ENCODE measurements at regions not wholly inside any gene's neighbourhood (a gene's known extent, or its start where the extent isn't known, plus 50 kb on each side); places are given as distances from the start of the nearest gene placed in this dataset.

DNA sequence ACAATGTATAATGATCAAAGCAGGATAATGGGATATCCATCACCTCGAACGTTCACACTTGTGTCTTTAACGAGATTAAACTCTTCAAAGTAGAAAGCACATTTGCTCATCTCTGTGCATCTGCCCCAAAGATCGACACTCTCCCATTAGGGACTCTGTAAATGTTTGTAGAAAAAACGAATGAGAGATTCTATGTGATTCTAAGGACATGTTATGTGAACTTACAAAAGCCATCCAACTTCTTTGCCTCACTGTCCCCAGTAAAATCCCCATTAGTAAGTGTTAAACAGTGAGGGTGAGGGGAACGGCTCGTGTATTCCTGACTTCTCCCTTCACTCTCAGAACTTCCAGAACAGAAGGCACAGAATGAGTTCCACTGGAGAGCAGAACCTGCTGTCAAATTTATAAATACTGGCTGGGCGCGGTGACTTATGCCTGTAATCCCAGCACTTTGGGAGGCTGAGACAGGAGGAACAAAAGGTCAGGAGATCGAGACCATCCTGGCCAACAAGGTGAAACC lies 134.1 kb downstream of the WSCD1 start:
- no peaks in the 10 kb centered on the region for H3K36me3 ChIP-seq (ENCODE audit: control insufficient read depth, insufficient read depth, low read length)
- intact Hi-C loops (cut with micrococcal nuclease) = no loop called here
- H3K9me3 ChIP-seq (replicated peaks; ENCODE audit: control insufficient read depth, insufficient read depth, low read depth, low read length) = no peaks in the 10 kb centered on the region
- no peak overlapping the region for H3K27ac ChIP-seq (ENCODE audit: extremely low read depth, low read depth, low read length)
- no peaks in the 10 kb centered on the region for H3K9me1 ChIP-seq (ENCODE audit: control insufficient read depth, insufficient read depth, low read length)
- no peak overlapping the region for H3K4me3 ChIP-seq
- H3K4me2 ChIP-seq (ENCODE audit: insufficient read depth, low read length) = no peak overlapping the region
- no peaks in the 10 kb centered on the region for H3K79me2 ChIP-seq (ENCODE audit: control insufficient read depth, insufficient read depth, low read length)
- FAIRE-seq (no peak), ATAC-seq (no peak), DNase-seq (ENCODE audit: extremely low read depth in 1 of 4, low spot score in 3 of 4) (no peak)
- no peaks in the 10 kb centered on the region; a peak in 1 of 5 replicates for H3K27me3 ChIP-seq (ENCODE audit: control insufficient read depth in 2 of 2, insufficient read depth in 2 of 2, low read length in 2 of 2)
- no peak overlapping the region for H2AFZ ChIP-seq (ENCODE audit: low read depth, low read length)
- no peak overlapping the region for H3K9ac ChIP-seq (ENCODE audit: insufficient read depth in 1 of 2, low read depth in 2 of 2, low read length in 2 of 2)
- no TSS peak for BruUV-seq (replicated peaks)
- H4K20me1 ChIP-seq (replicated peaks; ENCODE audit: control insufficient read depth, insufficient read depth, low read length) = no peaks in the 10 kb centered on the region
- H3K4me1 ChIP-seq (replicated peaks in 1 of 2; ENCODE audit: control insufficient read depth in 2 of 2, insufficient read depth in 2 of 2, low read length in 2 of 2) = no peaks in the 10 kb centered on the region
- ChIA-PET POLR2A (no interaction called here), CTCF (ENCODE audit: low intra/inter-chr PET ratio) (no interaction called here)
- in situ Hi-C loops (cut with MboI) = no loop called here
- WGBS (ENCODE audit: insufficient coverage, low coverage, missing lambda C conversion rate) = 0% methylated on average over 10 of the region's 10 CpGs
- no peak for TF ChIP-seq ZSCAN29 (IDR thresholded peaks at IDR 0.05)
- TF ChIP-seq EP300 (IDR thresholded peaks at IDR 0.05; ENCODE audit: low read length) = no peak
- TF ChIP-seq CREBBP (IDR thresholded peaks at IDR 0.05; ENCODE audit: low read depth, low read length) = no peak
- TF ChIP-seq, protein P1, sequence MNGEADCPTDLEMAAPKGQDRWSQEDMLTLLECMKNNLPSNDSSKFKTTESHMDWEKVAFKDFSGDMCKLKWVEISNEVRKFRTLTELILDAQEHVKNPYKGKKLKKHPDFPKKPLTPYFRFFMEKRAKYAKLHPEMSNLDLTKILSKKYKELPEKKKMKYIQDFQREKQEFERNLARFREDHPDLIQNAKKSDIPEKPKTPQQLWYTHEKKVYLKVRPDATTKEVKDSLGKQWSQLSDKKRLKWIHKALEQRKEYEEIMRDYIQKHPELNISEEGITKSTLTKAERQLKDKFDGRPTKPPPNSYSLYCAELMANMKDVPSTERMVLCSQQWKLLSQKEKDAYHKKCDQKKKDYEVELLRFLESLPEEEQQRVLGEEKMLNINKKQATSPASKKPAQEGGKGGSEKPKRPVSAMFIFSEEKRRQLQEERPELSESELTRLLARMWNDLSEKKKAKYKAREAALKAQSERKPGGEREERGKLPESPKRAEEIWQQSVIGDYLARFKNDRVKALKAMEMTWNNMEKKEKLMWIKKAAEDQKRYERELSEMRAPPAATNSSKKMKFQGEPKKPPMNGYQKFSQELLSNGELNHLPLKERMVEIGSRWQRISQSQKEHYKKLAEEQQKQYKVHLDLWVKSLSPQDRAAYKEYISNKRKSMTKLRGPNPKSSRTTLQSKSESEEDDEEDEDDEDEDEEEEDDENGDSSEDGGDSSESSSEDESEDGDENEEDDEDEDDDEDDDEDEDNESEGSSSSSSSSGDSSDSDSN (IDR thresholded peaks at IDR 0.05; ENCODE audit: borderline replicate concordance in 1 of 2, low read depth in 2 of 2, low read length in 2 of 2) = no peak
- TF ChIP-seq STAT5B (CRISPR knock-in tag; IDR thresholded peaks at IDR 0.05) = no peak
- TF ChIP-seq ARID2 (IDR thresholded peaks at IDR 0.05) = no peak
- no peak for TF ChIP-seq ZNF586 (CRISPR knock-in tag; conservative IDR thresholded peaks at IDR 0.05)
- no peak for TF ChIP-seq BRCA1 (IDR thresholded peaks at IDR 0.05)
- TF ChIP-seq BRCA1 (CRISPR knock-in tag; IDR thresholded peaks at IDR 0.05) = no peak
- TF ChIP-seq, protein P2, sequence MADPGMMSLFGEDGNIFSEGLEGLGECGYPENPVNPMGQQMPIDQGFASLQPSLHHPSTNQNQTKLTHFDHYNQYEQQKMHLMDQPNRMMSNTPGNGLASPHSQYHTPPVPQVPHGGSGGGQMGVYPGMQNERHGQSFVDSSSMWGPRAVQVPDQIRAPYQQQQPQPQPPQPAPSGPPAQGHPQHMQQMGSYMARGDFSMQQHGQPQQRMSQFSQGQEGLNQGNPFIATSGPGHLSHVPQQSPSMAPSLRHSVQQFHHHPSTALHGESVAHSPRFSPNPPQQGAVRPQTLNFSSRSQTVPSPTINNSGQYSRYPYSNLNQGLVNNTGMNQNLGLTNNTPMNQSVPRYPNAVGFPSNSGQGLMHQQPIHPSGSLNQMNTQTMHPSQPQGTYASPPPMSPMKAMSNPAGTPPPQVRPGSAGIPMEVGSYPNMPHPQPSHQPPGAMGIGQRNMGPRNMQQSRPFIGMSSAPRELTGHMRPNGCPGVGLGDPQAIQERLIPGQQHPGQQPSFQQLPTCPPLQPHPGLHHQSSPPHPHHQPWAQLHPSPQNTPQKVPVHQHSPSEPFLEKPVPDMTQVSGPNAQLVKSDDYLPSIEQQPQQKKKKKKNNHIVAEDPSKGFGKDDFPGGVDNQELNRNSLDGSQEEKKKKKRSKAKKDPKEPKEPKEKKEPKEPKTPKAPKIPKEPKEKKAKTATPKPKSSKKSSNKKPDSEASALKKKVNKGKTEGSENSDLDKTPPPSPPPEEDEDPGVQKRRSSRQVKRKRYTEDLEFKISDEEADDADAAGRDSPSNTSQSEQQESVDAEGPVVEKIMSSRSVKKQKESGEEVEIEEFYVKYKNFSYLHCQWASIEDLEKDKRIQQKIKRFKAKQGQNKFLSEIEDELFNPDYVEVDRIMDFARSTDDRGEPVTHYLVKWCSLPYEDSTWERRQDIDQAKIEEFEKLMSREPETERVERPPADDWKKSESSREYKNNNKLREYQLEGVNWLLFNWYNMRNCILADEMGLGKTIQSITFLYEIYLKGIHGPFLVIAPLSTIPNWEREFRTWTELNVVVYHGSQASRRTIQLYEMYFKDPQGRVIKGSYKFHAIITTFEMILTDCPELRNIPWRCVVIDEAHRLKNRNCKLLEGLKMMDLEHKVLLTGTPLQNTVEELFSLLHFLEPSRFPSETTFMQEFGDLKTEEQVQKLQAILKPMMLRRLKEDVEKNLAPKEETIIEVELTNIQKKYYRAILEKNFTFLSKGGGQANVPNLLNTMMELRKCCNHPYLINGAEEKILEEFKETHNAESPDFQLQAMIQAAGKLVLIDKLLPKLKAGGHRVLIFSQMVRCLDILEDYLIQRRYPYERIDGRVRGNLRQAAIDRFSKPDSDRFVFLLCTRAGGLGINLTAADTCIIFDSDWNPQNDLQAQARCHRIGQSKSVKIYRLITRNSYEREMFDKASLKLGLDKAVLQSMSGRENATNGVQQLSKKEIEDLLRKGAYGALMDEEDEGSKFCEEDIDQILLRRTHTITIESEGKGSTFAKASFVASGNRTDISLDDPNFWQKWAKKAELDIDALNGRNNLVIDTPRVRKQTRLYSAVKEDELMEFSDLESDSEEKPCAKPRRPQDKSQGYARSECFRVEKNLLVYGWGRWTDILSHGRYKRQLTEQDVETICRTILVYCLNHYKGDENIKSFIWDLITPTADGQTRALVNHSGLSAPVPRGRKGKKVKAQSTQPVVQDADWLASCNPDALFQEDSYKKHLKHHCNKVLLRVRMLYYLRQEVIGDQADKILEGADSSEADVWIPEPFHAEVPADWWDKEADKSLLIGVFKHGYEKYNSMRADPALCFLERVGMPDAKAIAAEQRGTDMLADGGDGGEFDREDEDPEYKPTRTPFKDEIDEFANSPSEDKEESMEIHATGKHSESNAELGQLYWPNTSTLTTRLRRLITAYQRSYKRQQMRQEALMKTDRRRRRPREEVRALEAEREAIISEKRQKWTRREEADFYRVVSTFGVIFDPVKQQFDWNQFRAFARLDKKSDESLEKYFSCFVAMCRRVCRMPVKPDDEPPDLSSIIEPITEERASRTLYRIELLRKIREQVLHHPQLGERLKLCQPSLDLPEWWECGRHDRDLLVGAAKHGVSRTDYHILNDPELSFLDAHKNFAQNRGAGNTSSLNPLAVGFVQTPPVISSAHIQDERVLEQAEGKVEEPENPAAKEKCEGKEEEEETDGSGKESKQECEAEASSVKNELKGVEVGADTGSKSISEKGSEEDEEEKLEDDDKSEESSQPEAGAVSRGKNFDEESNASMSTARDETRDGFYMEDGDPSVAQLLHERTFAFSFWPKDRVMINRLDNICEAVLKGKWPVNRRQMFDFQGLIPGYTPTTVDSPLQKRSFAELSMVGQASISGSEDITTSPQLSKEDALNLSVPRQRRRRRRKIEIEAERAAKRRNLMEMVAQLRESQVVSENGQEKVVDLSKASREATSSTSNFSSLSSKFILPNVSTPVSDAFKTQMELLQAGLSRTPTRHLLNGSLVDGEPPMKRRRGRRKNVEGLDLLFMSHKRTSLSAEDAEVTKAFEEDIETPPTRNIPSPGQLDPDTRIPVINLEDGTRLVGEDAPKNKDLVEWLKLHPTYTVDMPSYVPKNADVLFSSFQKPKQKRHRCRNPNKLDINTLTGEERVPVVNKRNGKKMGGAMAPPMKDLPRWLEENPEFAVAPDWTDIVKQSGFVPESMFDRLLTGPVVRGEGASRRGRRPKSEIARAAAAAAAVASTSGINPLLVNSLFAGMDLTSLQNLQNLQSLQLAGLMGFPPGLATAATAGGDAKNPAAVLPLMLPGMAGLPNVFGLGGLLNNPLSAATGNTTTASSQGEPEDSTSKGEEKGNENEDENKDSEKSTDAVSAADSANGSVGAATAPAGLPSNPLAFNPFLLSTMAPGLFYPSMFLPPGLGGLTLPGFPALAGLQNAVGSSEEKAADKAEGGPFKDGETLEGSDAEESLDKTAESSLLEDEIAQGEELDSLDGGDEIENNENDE (IDR thresholded peaks at IDR 0.05; ENCODE audit: low read depth, low read length) = no peak

Data from K562 (cell line).